GM06990 (cell line): ENCODE measurements at regions not wholly inside any gene's neighbourhood (a gene's known extent, or its start where the extent isn't known, plus 50 kb on each side); places are given as distances from the start of the nearest gene placed in this dataset.

Experiments used
- DNase-seq: peaks from one replicate; pipeline ENCODE4 v3.0.0-alpha.2; 2011; ENCODE audit not compliant: insufficient read length; ENCODE audit errors: extremely low read depth
- H3K27me3 ChIP-seq: replicated peaks from 2 replicates; pipeline ENCODE4 v1.6.0; 2011; ENCODE audit warnings: low read length; ENCODE audit not compliant: control insufficient read depth, insufficient read depth
- H3K36me3 ChIP-seq: 2 replicates; pipeline ENCODE4 v1.5.1; 2011; ENCODE audit warnings: low read length; ENCODE audit not compliant: control insufficient read depth, insufficient read depth
- H3K4me3 ChIP-seq: replicated peaks from 2 replicates; pipeline ENCODE4 v1.5.1; 2011; ENCODE audit warnings: low read depth, mild to moderate bottlenecking, control low read depth, low read length
- CTCF ChIP-seq: IDR thresholded peaks from 2 replicates; pipeline ENCODE4 v1.5.1; 2011; ENCODE audit warnings: low read length, control low read depth, mild to moderate bottlenecking, inconsistent platforms; ENCODE audit not compliant: insufficient read depth, poor library complexity, severe bottlenecking

DNA sequence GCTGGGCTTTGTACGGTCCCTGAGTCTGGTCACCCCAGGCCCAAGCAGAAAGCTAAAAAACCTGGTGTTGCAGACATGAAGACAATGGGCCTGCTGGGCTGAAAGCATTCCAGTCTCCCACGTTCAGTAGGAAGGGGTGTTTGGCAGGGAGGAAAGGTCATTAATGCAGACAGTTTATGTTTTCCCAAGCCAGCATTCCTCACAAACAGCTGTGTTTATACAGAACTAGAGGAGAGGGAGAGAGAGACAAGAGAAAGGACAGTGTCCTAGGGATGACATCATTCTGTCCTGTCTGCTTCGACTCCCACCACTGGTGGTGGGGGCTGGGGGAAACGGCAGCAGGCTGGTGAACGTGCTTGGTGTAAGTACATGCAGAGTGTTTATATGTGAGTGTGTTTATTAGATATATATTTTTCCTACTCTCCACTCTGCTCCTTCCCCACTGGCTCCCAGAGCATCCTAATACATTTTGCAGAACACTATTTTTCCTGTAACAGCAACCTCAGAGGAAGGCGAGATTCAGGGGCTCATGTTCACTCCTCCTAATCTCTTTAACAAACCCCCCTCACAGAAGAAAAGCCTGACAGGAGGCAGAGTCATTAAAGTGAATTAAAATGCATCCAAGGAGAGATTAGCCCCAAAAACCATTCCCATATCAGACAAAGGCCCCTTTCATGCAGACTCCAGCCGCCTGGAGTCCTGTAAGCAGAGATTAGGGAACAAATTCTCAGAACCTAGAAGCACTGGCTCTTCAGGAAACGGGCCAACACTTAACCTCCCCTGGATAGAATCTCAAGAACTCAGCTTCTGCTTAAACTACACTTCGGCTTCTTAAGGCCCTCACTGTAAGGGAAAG, 380.4 kb downstream of the TNS1 start:
- DNase-seq = no peak
- Histone ChIP-seq H3K36me3 (no peaks in the 10 kb centered on the region), H3K27me3 (no peaks in the 10 kb centered on the region; the same call in 1 of the 2 replicates), H3K4me3 (no peak overlapping the region)
- TF ChIP-seq CTCF = no peak

DNA sequence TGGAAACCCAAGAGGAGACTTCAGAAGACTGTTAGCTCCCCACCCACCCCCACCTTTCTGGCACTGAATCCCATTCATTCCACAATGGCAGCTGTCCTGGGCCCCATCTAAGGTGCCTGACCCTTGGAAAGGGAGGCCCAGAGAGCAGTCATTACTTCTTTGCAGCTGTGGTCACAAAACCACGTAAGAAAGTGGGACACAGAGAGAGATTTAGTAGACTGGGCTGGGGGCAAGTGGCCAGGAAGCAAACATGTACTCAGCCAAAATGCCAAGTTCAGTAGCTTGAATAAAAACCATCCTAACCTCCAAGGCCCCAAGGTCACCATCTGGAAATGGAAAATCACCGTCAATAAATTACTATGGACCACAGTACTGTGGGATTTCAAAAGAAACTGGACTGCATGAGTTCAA, 381.4 kb downstream of the TNS1 start:
- TF ChIP-seq CTCF = no peak
- no peak for DNase-seq
- H3K4me3 ChIP-seq = no peak overlapping the region

GRCh38 chr2:217618744-217619143, 384.1 kb downstream of the TNS1 start:
- Histone ChIP-seq H3K4me3 (no peak overlapping the region), H3K27me3 (no peaks in the 10 kb centered on the region; the same call in 1 of the 2 replicates), H3K36me3 (no peaks in the 10 kb centered on the region)
- TF ChIP-seq CTCF = no peak
- no peak for DNase-seq

More for the DNA sequence above, 381.4 kb downstream of the TNS1 start:
- Histone ChIP-seq H3K27me3 (no peaks in the 10 kb centered on the region; the same call in 1 of the 2 replicates), H3K36me3 (no peaks in the 10 kb centered on the region)

DNA sequence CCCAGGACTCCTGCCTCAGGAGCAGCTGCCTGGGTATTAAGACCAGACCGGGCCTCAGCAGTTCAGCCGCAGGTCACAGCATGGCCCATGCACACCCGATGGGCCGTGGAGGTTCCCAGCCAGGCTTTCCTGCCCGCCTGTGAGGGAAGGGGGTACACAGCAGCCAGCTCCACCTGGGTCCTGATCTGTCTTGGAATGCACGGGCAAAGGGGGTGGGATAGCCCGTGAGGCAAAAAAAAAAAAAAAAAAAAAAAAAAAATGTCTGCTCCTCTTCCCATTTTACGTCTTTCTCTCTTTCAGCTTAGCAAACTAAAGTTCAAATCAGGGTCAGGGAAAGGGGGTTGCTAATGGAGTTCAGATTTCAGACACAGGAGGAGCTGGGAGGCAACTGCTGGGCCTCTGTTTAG, 385.2 kb downstream of the TNS1 start:
- Histone ChIP-seq H3K4me3 (no peak overlapping the region), H3K27me3 (no peaks in the 10 kb centered on the region; the same call in 1 of the 2 replicates), H3K36me3 (no peaks in the 10 kb centered on the region)
- TF ChIP-seq CTCF = no peak
- DNase-seq = no peak

DNA sequence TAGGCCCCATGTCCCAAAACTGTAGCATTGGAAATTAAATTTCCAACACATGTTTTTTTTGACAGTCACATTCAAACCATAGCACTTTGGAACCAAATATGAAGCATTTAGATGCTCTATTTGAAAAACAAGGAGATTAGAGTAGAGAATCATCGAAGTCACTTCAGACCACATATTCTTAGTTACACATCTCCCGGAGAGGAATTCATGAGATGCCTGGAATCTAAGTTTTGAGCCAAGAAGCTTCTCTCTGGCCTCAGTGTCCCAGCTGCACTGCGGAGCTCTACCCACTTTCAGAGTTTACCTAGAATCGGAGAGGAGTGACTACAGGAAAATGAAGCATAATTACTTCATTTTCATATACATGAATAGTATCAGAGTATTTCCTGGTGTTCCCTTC, 385.9 kb downstream of the TNS1 start:
- Histone ChIP-seq H3K4me3 (no peak overlapping the region), H3K36me3 (no peaks in the 10 kb centered on the region), H3K27me3 (no peaks in the 10 kb centered on the region)
- no peak for DNase-seq
- TF ChIP-seq CTCF = no peak
